ENCODE measurements at regions not wholly inside any gene's neighbourhood (a gene's known extent, or its start where the extent isn't known, plus 50 kb on each side); places are given as distances from the start of the nearest gene placed in this dataset.

DNA sequence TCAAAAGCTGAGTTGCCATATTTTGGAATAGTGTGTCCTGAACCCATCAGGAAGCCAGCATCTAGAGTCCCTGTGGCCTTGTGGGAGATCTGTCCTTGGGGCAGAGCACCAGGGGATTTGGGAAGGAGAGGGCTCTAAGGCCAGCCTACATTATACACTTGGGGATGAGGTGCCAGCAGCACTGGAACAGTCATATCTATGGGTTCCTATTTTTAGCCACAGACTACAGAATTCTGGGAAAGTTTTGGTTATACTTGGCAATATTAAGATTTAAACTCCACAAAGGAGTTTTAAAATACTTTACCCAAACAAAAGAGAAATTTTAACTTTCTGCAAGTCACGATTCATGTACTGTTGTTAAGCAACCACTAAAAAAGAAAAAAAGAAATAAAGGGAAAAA, 405.7 kb upstream of the MMADHC start:
- TF ChIP-seq POLR2AphosphoS5 (IDR thresholded peaks at IDR 0.05; ENCODE audit: low read depth, low read length) (no peak), POLR2A (IDR thresholded peaks at IDR 0.05; ENCODE audit: low read depth, low read length) (no peak), TAF1 (IDR thresholded peaks at IDR 0.05; ENCODE audit: borderline replicate concordance, low read depth, low read length) (no peak)
